WTC11 (cell line): ENCODE measurements at regions not wholly inside any gene's neighbourhood (a gene's known extent, or its start where the extent isn't known, plus 50 kb on each side); places are given as distances from the start of the nearest gene placed in this dataset.

Experiments
- CTCF ChIP-seq: fragments of 200-600 bp; IDR thresholded peaks from 2 replicates; pipeline ENCODE4 v1.8.0; 2022; ENCODE audit warnings: antibody characterized with exemption
- ETV6 ChIP-seq: sonication (generic); formaldehyde crosslinking; IDR thresholded peaks from 2 replicates; pipeline ENCODE4 v1.8.1; 2022; ENCODE audit warnings: mild to moderate bottlenecking, missing genetic modification reagents
- FOXP4 ChIP-seq: sonication (generic); formaldehyde crosslinking; IDR thresholded peaks from 2 replicates; pipeline ENCODE4 v1.8.0; 2022; ENCODE audit warnings: mild to moderate bottlenecking, missing genetic modification reagents
- ZBTB43 ChIP-seq: sonication (generic); formaldehyde crosslinking; IDR thresholded peaks from 2 replicates; pipeline ENCODE4 v1.8.1; 2023; ENCODE audit warnings: mild to moderate bottlenecking, missing genetic modification reagents
- ZNF281 ChIP-seq: sonication (generic); formaldehyde crosslinking; IDR thresholded peaks from 2 replicates; pipeline ENCODE4 v1.8.0; 2023; ENCODE audit warnings: mild to moderate bottlenecking, missing genetic modification reagents

GRCh38 chr10:47243356-47243755 is 56.6 kb upstream of the GDF10 start:
- TF ChIP-seq CTCF, result no peak
- TF ChIP-seq ETV6 (CRISPR knock-in tag), result no peak
- TF ChIP-seq ZBTB43 (CRISPR knock-in tag), result no peak
- no peak for TF ChIP-seq ZNF281 (CRISPR knock-in tag)
- no peak for TF ChIP-seq FOXP4 (CRISPR knock-in tag)
